Chondrocyte (in vitro differentiated cells): ENCODE measurements at regions not wholly inside any gene's neighbourhood (a gene's known extent, or its start where the extent isn't known, plus 50 kb on each side); places are given as distances from the start of the nearest gene placed in this dataset.

Experiments used
- DNase-seq: peaks from one replicate; pipeline ENCODE4 v3.0.0; 2021; ENCODE audit warnings: mixed read lengths, low spot score
- H3K27ac Mint-ChIP-seq: one replicate; pipeline ENCODE4 v1.8.0; 2021; ENCODE audit warnings: mild to moderate bottlenecking, moderate library complexity, mixed read lengths; ENCODE audit not compliant: unreplicated experiment
- H3K27me3 Mint-ChIP-seq: 2 replicates; pipeline ENCODE4 v1.8.0; 2021; ENCODE audit warnings: low read depth, mixed read lengths
- H3K36me3 Mint-ChIP-seq: 2 replicates; pipeline ENCODE4 v1.8.0; 2021; ENCODE audit warnings: low read depth, mixed read lengths
- H3K4me1 Mint-ChIP-seq: 2 replicates; pipeline ENCODE4 v1.8.0; 2021; ENCODE audit warnings: low read depth, mild to moderate bottlenecking, mixed read lengths
- H3K4me3 Mint-ChIP-seq: one replicate; pipeline ENCODE4 v1.8.0; 2021; ENCODE audit warnings: mild to moderate bottlenecking, moderate library complexity, mixed read lengths; ENCODE audit not compliant: unreplicated experiment
- H3K9me3 Mint-ChIP-seq: 2 replicates; pipeline ENCODE4 v1.8.0; 2021; ENCODE audit warnings: low read depth, mixed read lengths
- TF ChIP-seq, protein P1 (sequence below): fragments of 200-600 bp; sonication (generic); IDR thresholded peaks from 2 replicates; pipeline ENCODE4 v1.5.0; 2021; ENCODE audit warnings: antibody characterized with exemption, mild to moderate bottlenecking, moderate library complexity

DNA sequence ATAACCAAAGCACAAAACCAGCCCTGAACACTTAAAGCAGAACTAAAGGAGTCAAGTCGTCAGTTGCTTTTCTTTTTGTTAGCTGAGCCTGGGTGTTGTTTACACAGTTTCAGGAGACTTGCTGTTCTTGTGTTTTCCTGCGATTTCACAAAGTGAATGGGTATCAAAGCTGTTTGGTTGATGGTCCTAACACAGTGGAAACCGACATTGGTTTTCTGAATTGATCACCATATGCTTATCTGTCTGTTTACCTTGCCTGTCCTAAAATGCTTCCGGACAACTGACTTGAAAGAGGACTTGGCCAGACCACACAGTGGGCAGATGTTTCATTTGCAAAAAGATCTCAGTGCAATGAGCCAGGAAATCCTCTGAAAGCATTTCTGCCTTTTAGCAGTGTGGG lies 676.4 kb downstream of the PRELID2 start:
- no peak for DNase-seq
- no peaks in the 10 kb centered on the region for H3K36me3 Mint-ChIP-seq
- H3K27me3 Mint-ChIP-seq: peaks cover 10% of the 10 kb centered on the region
- H3K4me1 Mint-ChIP-seq: no peaks in the 10 kb centered on the region
- TF ChIP-seq, protein P1, sequence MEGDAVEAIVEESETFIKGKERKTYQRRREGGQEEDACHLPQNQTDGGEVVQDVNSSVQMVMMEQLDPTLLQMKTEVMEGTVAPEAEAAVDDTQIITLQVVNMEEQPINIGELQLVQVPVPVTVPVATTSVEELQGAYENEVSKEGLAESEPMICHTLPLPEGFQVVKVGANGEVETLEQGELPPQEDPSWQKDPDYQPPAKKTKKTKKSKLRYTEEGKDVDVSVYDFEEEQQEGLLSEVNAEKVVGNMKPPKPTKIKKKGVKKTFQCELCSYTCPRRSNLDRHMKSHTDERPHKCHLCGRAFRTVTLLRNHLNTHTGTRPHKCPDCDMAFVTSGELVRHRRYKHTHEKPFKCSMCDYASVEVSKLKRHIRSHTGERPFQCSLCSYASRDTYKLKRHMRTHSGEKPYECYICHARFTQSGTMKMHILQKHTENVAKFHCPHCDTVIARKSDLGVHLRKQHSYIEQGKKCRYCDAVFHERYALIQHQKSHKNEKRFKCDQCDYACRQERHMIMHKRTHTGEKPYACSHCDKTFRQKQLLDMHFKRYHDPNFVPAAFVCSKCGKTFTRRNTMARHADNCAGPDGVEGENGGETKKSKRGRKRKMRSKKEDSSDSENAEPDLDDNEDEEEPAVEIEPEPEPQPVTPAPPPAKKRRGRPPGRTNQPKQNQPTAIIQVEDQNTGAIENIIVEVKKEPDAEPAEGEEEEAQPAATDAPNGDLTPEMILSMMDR: no peak
- no peaks in the 10 kb centered on the region for H3K9me3 Mint-ChIP-seq
- H3K4me3 Mint-ChIP-seq: no peak overlapping the region
- H3K27ac Mint-ChIP-seq: no peak overlapping the region

DNA sequence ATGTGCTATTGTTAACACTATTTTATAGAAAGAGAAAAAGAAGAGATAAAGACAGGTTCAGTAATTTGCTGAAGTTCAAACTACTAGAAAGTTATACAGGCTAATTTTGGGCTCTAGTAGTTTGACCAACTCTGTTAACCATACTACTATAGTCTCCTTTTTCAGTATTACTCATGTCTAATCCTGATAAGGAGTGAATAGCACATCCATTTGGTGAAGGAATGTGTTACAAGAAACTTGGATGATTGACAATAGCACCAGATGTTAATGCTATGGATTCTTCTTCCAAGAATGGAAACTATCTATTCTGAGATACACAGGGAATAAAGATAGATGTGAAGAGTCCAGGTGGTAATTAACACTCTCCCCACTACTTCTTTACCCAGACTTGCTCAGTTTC lies 677.3 kb downstream of the PRELID2 start:
- H3K27me3 Mint-ChIP-seq: peaks cover 7% of the 10 kb centered on the region
- no peak for DNase-seq
- no peaks in the 10 kb centered on the region for H3K9me3 Mint-ChIP-seq
- H3K4me3 Mint-ChIP-seq: no peak overlapping the region
- TF ChIP-seq, protein P1: no peak
- no peaks in the 10 kb centered on the region for H3K4me1 Mint-ChIP-seq
- H3K36me3 Mint-ChIP-seq: no peaks in the 10 kb centered on the region
- no peak overlapping the region for H3K27ac Mint-ChIP-seq

DNA sequence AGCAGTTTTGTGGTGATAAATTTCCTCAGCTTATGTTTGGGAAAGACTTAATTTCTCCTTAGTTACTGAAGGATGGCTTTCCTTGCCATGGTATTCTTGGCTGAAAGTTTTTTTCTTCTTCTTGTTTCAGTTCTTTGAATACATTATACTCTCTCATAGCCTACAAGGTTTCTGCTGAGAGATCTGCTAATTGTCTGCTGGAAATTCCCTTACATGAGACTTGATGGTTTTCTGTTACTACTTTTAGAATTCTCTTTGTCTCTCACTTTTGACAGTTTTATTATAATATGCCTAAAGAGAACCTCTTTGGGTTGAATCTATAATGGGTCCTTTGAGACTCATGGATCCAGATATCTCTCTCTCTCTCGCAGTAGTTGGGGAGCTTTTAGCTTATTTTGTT lies 693.6 kb downstream of the PRELID2 start:
- Mint-ChIP-seq H3K27me3 (peaks cover 11% of the 10 kb centered on the region), H3K4me1 (no peaks in the 10 kb centered on the region), H3K9me3 (no peaks in the 10 kb centered on the region), H3K36me3 (no peaks in the 10 kb centered on the region), H3K27ac (no peak overlapping the region), H3K4me3 (no peak overlapping the region)
- TF ChIP-seq, protein P1: no peak
- no peak for DNase-seq

DNA sequence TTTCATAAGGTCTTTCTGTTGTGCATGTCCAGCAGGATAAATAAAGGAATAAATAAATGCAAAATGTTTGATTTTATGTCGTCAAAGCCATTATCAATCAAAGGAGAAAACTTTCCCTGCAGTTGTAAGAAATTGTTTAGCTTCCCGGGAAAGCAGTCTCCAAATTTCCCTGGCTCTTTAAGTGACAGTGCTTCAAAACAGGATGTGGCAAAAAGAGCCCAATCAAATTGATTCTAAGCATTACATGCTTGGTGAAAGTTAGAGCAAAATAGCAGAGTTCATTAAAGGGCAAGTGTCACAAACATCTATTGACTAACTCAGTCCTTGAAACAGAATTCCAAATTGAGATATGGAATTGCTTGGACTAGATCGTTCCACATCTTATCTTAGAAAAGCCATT lies 704.1 kb downstream of the PRELID2 start:
- Mint-ChIP-seq H3K4me3 (no peak overlapping the region), H3K27me3 (peaks cover 4% of the 10 kb centered on the region), H3K27ac (no peak overlapping the region), H3K4me1 (no peaks in the 10 kb centered on the region), H3K9me3 (no peaks in the 10 kb centered on the region), H3K36me3 (no peaks in the 10 kb centered on the region)
- TF ChIP-seq, protein P1: no peak
- DNase-seq: no peak

DNA sequence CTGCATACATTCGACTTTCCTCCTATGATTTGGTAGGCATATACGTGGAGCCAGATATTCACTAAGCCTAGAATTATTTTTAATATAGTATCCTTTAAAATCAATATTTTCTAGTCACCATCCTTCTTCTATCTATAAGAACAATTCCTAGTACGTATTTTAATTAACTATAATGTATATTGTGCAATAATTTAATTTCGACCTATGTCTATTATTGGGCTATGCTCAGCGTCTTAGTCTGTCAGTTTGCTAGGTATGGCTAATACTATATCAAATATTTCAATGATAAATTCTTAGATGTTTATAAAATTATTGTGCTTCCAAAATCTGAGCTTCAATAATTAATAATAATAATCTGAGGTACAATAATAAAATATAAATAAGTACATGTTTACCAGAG lies 705.3 kb downstream of the PRELID2 start:
- Mint-ChIP-seq H3K27me3 (peaks cover 3% of the 10 kb centered on the region), H3K9me3 (no peaks in the 10 kb centered on the region), H3K4me3 (no peak overlapping the region), H3K27ac (no peak overlapping the region), H3K36me3 (no peaks in the 10 kb centered on the region), H3K4me1 (no peaks in the 10 kb centered on the region)
- no peak for DNase-seq
- TF ChIP-seq, protein P1: no peak
